ENCODE measurements at regions not wholly inside any gene's neighbourhood (a gene's known extent, or its start where the extent isn't known, plus 50 kb on each side); places are given as distances from the start of the nearest gene placed in this dataset.
A peak's percentile ranks its signal among the peaks of the same experiment; 100 is the strongest.
"Not testable (repeated sequence)": the region's sequence is repeated elsewhere in the genome, so short reads cannot be mapped to it uniquely, and the experiment has no call there.

DNA sequence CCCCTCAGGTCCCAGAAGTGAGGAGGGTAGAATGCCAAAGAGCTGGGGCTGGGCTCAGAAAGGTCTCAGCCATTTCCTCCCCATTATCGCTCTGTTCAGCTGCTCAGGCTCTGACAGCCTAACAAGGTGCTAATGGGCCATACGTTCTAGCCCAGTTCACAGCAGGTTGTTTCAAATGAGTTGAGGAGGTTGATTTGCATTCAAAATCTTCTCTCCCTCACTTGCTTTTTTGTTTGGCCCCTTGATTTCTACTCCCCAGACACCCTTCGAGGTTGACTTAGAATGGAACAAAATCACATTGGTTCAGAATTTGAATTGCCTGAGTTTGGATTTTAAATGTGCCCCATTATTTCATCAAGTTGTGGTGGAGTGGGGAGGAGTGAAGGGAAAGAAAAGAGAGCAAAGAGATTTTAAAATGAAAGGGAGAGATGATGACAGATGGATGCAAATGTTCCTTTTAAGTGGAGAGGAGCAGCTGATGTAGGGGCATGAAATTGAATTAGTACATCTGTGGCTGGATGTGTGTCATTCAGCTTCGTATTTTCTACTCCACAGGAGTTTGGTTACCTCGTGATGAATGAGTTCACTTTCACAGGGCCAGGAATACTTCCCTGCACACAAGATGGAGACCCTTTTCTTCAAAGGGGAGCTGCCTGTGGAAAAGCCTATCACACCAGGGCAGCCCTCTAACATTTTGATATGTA is 425.8 kb upstream of the CAMK1G start:
- no peak for DNase-seq

- DNase-seq = no peak
These were observed 424.7 kb upstream of the CAMK1G start for GRCh38 chr1:209158851-209159250.

DNA sequence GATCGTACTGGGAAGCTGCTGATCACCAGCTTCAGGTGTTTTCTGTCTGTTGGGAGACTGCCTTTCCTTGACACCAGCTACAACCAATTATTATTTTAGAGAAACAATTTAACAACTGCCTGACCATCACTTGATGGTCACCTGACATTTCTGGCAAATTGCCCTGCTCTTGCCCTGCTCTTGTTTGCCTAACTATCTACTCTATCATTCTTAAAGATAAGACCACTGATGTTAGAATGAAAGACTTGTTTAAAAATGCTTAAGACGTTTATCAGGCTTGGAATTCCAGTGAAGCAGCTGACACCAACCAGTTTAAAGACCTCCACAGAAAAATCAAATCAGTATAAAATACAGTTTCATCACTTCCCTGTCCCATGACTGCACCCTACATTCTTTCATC is 423.3 kb upstream of the CAMK1G start:
- no peak for DNase-seq

DNA sequence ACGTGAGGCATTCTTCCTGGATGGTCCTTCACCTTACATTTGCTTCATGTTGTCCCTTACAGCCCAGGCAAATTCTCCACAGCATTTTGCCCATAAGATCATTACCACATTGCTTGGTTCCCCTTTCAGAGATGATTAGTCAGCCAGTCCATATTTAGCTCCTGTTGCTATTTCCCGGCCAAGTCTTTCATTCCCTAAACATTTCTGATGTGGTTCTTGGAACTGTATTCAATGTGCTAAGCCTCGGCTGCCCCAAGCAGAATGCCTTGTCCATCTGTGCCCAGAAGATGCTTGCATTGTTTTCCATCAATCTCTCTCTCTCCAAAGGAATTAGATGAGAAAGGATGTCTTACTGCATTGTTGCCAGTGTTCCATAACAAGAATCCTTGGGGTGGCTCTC is 420.9 kb upstream of the CAMK1G start:
- no peak for DNase-seq

DNA sequence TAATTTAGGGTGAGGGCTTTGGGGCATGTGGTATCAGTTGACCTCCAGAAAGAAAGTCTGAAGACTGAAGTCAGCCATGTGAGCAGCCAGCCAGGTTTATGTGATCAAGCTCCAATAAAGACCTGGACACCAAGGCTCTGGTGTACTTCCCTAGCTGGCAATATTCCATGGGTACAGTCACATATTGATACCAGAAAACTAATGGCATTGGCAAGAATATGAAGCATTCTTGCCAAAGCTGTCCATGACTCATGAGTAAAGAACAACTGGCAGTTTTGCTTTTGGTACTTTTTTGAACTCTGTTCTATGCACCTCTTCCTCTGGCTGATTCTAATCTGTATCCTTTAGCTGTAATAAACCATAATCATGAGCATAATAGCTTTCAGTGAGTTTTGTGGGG is 415.3 kb upstream of the CAMK1G start:
- DNase-seq = no peak

- no peak for DNase-seq
These were observed 412.4 kb upstream of the CAMK1G start for GRCh38 chr1:209171151-209171550.

DNA sequence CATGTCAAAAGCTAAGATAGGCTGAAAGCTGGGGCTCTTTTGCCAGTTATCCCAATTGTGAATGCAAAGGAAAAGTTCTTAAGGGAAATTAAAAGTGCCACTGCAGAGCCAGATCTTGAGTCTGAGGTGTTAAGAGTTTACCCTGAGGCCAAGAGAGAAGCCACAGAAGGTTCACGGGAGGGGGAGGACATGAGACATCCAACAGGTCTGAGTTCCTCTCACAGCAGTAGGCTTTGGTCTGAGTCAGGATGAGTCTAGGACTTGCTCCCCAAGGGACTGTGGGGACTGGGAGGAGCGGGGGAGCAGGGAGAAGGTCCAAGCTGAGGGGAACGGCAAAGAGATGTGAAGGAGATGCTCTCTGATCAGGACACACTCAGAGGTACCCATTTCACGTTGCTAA is 411.2 kb upstream of the CAMK1G start:
- DNase-seq = no peak

GRCh38 chr1:209172792-209173542 is 410.5 kb upstream of the CAMK1G start:
- not testable (repeated sequence) for DNase-seq

DNA sequence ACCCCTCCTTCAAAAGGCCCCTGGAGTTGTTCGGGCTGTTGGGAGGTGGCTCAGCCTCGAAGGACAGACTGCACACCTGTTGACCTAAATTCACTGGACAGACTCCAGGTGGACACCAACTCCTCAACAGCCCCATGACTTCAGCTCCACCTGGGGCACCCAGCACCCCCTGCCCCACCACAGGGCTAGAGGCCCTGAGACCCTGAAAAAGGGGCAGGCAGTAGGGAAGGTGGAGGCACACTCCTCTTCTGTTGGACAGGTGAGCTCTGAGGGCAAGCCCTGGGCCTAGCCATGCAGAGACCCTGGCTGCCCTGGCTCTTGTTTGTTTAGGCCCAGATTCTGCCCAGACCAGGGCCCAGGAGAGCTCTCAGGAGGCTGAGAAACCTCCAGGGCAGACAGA is 409.7 kb upstream of the CAMK1G start:
- not testable (repeated sequence) for DNase-seq

- DNase-seq = no peak
These were observed 406.6 kb upstream of the CAMK1G start for GRCh38 chr1:209176866-209177430.

- no peak for DNase-seq
These were observed 400.3 kb upstream of the CAMK1G start for GRCh38 chr1:209183195-209183594.

DNA sequence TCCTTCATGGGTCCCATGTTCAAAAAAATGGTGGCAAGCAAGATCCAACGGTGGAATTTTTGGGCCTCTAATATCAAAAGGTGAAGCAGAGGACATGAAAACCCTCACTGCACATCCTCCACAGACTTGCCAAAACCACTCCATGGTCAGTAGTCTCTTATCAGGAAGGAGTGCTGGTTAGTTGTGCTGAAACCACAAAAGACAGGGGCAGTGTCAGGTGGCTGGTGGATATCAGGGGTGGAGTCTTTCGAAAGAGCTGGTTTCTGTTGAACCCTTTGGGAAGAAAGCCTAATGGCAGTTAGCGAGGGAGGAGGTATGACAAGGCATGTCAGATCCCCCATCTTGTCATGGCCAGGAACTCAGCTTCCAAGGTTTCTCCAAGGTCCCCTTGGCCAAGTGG is 395.9 kb upstream of the CAMK1G start:
- no peak for DNase-seq

- DNase-seq = peak in 20 of 56 donors; percentile 2 to 53 (median 14)
These were observed 392.8 kb upstream of the CAMK1G start for GRCh38 chr1:209190591-209191261.

DNA sequence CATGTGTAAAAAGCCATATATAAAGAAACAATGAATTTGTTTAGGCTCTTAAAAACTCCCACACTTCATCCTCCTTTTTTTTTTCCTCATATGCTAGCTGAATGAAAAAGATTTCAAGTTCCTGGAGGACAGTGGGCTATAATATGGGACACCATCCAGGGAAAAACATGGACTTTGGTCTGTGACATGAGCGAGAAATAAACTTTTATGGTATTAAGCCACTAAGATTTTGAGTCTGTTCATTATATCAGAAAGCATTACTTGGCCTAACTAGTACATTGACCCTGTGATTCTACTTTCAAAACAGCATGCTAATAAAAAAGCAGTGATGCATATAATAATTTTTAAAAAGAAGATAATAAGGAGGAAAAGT is 392.3 kb upstream of the CAMK1G start:
- DNase-seq = no peak

DNA sequence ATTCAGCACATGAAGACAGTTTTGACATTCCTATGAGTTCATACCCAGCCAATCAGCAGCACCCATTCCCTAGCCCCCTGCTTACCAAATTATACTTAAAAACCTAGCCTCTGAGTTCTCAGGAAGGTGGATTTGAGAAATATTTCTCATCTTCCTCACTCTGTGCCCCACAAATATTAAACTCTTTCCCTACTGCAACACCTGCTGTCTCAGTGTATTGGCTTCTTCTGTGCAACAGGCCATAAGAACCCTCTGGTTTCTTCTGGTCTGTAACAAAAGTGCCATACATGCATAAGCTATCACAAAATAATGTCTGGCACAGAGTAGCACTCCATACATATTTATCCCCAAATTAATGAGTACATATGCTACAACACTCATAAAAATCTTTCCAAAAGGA is 387.4 kb upstream of the CAMK1G start:
- no peak for DNase-seq

DNA sequence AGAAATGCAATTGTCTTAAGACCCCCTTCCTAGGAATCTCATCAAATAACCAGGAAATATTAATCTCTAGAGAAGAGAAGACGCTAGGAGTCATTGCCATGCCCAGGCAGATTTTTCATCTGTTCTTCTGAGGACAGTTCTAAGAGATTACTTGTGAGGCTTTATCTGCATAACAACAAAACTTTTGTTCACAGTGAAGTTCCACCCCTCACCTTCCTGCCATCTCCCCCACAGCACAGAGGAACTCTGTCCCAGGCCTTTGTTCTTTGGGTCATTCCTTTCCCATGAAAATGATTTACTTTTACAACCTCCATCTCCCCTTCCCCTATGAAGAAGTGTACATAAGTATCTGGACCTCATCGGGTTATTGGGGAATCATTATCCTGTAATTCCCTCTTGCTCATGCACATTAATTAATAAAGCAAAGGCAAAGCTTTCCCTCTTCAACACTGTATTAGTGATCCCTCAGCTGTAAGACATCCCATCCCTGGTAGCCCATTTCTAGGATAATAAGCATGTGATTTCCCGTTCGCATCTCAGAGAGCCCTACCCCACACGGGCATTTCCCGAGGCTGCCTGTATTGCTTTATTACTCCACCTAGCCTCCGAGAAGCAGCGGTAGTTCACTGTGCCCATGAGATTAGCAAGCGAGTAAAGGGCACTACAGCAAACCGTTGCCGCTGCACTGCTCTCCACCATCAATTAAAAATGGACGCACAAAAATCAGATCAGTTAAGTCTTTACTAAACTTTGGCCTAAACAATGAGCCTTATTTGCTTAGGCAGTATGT is 384.4 kb upstream of the CAMK1G start:
- DNase-seq = no peak

GRCh38 chr1:209199822-209200221 is 383.7 kb upstream of the CAMK1G start:
- no peak for DNase-seq

DNA sequence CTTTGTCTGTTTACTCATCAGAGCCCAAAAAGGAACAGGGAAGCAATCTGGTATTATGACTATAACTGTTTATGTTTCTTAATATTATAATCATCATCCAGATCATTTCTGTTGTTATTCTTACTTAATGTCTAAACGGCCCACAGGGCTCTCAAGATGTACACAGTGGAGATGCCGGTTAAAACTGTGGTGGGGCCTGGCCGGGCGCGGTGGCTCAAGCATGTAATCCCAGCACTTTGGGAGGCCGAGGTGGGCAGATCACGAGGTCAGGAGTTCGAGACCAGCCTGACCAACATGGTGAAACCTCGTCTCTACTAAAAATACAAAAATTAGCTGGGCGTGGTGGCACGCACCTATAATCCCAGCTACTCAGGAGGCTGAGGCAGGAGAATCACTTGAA is 381.2 kb upstream of the CAMK1G start:
- DNase-seq = not testable (repeated sequence)

- DNase-seq = peak in 13 of 56 donors; percentile 1 to 26 (median 7)
These were observed 380.5 kb upstream of the CAMK1G start for GRCh38 chr1:209202830-209203532.

GRCh38 chr1:209203533-209203895 is 380.0 kb upstream of the CAMK1G start:
- DNase-seq = no peak

DNA sequence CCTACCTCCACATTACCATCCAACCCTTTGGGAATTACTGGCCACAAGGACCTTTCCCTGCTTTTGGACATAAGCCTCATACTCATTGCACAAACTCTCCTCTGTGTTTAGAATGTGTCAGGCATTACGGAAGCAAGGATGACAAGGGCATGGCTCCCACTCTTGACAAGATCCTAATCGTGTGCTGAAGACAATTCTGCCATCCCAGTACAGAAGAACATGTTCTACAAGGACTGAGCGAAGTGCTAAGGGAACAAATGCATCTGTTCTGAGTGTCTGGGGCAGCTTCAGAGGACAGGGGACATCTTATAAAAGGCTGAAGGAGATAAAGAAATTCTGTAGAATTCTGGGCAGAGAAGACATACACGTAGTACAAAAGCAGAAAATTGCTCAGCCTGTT is 378.5 kb upstream of the CAMK1G start:
- no peak for DNase-seq

Data from amygdala (tissue), 56 donors.